NCI-H146 treated with DMSO at 0.1 percent for 48 hours (cell line): ENCODE measurements at regions not wholly inside any gene's neighbourhood (a gene's known extent, or its start where the extent isn't known, plus 50 kb on each side); places are given as distances from the start of the nearest gene placed in this dataset.

ENCODE experiments used
- DNase-seq: peaks from one replicate; lab custom pipeline; 2025; ENCODE audit not compliant: unreplicated experiment; lab: John Stamatoyannopoulos, UW

DNA sequence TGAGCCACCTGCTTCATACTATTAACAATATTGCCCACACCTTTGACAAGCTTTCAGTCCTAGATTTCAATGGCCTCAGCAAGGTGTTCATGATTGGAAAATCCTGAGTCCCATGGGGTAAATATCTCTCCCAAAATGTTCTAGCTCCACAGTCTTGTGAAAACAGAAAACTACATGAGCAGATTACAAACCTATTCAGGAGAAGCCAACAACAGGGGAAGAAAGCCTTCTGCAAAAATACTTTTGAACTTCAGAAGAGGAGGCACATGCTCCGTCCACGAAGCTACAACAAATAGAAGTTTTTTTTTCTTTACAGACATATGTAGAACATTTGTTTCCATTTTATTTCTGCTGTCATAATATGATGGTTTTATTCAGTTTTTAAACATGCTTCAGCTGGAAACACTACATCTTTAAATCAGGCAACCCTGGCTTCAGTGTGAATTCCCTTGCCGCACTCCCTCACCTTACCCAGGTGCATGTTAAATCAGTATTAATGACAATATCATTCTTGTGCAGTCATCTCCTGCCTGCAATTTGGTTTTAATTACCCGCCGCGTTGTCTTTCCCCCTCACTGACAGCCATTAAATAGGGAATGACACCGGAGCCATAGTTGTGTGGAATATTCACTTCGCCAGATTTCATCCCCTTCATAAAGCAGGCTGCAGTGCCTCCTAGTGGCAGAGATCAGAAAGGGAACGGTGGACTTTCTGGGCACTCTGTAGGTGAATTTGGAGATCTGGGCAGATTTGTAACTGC, 725.5 kb upstream of the ARRDC4 start:
- no peak for DNase-seq

DNA sequence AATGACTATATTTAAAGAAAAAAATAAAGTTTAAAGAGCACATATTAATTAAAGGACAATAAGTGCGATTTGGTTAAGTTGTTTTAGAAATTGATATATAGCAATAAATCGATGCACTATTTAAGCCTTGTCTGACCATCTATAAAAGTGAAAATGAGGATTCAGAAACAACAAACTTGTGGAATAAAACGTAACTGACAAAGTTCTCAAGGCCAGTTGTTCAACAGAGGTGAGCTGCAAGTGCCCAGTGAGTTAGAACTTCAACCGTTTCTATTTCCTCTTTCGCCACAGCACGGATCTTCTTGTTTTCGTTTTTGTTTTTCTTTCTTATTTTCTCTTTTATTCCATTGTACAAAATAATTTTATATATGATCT, 724.9 kb upstream of the ARRDC4 start:
- no peak for DNase-seq

DNA sequence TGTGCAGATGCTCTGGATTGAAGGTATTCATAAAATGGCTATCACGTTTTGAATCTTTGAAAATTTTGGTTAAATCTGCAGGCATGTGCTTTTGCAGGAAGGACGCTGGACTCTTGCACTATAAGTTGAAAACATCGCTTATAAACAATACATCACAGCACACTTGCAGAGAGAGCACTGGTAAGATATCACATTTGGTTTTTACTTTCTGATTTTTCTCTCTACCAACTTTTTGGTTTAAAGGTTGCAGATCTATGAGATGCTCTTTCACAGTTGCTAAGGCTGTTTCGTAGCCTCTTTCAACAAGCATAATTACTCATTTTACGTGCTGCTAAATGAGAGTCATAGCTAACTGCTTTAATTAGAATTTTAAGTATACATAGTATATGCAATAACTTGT, 724.4 kb upstream of the ARRDC4 start:
- DNase-seq: no peak

DNA sequence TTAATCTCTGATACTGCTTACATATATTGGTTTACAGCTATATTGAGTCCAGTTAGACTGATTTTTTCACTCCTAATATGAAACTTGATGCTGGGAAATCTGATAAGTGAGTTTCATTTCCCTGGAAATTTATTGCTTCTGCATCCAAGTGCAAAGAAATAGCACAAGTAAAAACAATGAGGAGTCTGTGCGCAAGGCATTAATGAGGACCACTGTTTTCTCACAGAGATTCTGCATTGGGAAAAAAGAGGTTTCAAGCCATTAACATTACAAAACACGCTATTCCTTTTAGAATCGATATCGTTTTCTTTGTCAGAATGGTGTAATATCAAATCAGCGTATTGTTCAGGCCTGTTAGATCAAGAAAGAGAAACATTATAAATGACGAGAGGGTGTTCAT, 723.3 kb upstream of the ARRDC4 start:
- DNase-seq: no peak

DNA sequence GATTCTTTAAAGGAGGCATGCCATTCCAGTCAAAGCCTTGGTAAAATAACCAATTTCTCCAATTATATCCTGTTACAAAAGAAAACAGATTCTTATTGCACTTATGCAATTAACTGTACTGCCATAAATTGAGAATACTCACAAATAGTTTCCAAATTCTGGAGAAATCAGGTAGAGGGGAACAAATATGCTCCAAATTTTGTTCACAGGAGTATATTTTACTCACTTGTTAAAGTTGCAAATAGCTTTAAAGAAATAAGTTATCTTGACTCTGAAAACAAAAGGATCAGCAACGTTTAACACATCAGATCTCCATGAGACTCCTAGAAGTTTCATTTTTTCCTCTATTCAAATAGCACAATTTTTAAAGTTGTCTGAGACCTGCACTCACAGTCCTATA, 712.1 kb upstream of the ARRDC4 start:
- no peak for DNase-seq

DNA sequence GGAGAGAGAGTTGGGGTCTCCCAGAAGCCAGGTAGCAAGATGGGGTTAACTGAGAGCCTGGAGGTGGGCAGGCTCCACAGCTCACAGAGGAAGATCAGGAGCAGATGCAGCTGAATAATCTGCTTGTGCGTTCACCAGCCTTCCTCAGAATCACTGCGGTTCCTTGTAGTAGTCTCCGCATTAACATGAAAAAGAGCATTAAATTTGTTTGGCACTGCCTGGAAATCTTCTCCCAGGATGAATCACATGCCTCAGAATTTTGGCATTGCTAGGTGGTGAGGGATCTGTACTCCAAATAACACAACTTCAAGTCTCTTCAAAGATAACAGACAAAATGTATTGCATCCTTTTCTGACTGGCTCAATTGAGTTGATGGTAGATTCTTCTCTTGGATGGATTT, 700.6 kb upstream of the ARRDC4 start:
- DNase-seq: no peak

DNA sequence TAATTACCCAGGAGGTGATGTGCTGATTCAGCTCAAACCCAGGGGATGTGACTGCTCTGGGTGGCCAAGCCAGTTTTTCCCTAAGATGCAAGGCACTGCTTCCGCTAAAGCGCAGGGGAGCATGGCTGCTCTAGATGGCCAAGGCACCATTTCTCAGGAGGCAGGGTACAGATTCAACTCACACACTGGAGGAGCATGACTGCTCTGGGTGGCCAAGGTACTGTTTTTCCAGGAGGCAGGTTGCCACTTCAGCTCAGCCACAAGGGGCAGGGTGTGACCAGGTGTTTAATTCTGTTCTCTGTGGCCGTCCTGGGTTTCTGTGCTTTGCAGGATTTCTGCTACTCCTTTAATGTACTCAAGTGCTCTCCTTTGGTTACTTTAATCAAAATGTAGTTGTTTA, 659.3 kb upstream of the ARRDC4 start:
- no peak for DNase-seq

DNA sequence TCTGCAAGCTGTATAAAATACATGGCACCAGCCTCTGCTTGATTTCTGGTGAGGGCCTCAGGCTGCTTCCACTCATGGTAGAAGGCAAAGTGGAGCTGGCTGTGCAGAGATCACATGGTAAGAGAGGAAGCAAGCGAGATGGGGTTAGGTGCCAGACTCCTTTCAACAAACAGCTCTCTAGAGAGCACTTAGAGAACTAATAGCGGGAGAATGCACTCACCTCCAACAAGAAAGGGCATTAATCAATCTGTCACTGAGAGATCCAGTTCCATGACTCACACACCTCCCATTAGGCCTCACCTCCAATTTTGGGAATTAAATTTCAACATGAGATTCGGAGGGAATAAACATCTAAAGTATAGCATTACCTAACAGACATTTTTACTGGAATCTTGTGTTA, 644.1 kb upstream of the ARRDC4 start:
- no peak for DNase-seq

DNA sequence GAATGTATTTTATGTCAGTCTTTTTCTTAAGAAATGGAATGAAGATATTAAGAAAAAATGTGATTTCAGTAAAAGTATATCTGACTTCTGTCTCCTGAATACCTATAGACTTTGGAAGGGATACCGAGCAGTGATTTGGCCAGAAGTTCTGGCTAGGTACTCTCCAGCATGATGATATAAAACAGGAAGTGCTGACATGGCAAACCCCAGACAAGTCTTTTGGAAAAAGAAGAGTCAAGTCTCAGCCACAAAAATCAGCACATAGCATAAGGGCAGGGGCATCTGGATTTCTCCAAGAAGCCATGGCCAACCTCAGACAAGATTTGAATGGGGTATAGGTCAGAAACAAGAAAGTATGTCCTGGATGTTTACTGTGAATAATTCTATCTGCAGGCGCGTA, 643.3 kb upstream of the ARRDC4 start:
- no peak for DNase-seq

DNA sequence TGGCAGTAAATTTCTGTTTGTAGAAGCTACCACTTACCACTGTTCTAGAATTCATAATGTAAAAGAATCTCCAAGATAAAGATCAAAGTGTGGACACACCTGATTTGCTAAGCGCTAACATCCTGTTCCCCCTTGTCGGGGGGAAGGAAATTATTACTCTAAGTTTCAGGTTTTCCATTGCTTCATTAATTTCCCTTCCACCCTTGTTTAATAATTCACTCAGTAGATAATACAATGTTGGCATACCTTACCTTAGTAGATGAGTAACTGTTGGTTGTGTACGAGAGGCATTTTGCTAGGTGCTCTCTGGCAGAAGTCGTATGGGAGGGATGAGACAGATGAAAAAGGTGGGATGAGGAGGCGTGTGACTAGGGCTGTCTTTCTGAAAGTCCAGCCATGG, 641.2 kb upstream of the ARRDC4 start:
- no peak for DNase-seq

DNA sequence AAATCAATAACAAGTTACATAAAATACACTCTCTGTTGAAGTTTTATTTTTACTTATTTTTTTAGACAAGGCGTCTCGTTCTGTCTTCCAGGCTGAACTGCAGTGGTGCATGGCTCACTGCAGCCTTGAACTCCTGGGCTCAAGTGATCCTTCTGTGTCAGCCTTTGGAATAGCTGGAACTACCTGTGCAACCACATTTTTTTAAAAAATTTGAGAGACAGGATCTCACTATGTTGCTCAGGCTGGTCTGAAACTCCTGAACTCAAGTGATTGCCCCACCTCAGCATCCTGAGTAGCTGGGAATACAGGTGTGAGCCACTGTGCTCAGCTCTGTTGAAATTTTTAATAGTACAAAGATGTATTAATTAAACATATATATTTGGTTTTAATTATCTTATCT, 614.3 kb upstream of the ARRDC4 start:
- no peak for DNase-seq

DNA sequence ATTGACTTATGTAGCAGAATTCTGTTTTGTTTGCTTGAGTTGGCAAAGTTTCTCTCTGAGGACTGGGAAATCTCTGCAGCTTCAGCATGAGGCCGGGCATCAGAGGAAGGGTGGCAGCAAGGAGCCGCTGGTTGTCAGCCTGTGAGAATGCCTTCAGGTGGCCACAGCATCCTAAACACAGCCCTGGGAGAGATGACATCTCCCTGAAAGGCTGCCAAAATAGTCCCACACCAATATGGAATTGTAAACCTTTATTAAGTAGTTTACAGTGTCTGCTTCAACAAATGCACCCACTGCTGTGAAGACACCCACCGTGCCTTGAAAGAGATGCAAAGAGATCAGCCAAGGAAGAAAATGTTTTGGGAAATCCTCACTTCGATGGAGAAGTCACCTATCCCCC, 609.7 kb upstream of the ARRDC4 start:
- DNase-seq: no peak

DNA sequence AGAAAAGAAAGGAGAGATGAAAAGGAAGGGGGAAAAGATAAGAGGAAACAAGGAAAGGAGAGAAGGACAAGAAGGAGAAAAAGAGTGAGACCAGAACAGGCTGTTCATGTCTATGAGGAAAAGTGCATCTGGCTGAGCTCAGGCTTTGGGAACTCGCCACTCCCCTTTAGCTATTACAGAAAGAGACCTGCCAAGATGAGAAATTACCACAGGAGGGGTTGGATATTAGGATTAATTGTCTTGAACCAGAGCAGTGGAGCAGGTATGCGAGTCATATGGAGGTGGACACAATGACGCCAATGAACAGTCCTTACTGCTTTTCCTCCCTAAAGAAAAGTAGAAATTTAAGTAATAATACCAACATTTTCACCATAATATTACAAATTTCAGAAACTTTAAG, 577.0 kb upstream of the ARRDC4 start:
- DNase-seq: no peak

DNA sequence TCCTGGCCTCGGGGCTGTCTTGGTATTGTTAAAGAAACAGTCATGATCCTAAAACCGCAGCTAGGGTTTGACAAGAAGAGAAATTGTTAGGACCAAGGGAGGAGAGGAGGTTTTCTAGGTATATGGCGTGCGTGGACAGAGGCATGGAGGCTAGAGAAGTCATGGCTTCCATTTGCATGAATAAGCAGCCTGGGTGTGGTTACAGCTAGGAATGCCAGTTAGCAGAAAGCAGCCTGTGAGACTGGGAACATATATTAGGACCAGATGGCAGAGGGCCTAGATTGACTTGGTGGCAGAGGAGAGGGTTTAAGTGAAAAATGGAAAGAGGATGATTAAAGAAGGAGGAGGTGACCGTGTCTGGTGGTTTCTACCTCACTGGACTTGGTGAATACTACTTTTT, 573.6 kb upstream of the ARRDC4 start:
- DNase-seq: no peak

DNA sequence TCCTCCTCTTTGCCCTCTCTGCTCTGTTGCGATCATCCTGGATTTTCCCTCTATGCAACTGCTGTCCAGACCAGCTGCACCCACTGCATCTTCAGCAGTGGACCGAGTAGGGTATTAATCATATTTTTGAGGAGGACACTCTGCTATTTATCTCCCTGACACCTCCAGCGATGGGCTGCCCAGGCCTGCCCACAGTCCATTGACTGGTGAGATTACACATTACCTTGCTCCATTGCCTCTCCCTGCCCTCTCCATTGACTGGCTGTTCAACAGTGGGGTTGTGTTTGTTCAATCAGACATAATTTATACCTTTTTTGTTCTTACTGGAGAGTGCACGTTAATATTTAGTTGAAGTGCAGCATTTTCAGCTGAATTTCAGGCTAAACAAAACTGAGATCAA, 559.3 kb upstream of the ARRDC4 start:
- no peak for DNase-seq

DNA sequence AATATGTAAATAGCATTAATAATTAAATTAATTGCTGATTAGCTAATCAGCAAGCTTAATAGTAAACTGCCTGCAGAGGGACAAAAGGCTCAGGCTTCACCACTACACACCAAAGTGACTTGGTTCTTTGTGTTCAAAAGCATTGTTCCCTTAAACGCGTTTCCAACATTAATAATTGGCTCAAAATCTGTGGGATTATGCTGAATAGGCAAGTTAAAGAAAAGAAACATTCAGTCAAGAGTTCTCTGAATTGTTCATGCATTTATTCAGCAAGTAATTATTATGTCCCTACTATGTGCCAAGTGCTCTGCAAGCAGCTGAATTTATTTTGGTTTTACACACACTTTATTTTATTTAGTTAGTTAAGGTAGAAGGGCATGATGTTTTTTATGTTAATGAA, 558.5 kb upstream of the ARRDC4 start:
- DNase-seq: no peak

DNA sequence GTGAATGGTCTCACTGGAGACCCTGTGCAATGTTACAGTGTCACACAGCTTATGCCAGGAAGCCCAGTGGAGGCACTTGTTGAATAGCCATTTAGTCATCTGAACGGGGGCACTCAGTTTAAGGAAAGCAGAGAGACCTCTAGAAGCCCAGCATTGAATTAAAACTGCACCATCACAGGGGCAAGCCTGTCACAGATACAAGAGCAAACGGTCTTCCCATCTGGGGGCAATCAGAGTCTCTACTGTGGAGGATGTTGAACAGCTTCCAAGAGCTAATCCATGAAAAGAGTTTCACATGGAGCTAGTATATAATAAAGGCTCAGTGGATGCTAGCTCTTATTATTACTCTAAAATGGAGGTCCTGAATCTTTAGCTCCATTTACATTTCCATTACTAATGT, 553.7 kb upstream of the ARRDC4 start:
- no peak for DNase-seq

DNA sequence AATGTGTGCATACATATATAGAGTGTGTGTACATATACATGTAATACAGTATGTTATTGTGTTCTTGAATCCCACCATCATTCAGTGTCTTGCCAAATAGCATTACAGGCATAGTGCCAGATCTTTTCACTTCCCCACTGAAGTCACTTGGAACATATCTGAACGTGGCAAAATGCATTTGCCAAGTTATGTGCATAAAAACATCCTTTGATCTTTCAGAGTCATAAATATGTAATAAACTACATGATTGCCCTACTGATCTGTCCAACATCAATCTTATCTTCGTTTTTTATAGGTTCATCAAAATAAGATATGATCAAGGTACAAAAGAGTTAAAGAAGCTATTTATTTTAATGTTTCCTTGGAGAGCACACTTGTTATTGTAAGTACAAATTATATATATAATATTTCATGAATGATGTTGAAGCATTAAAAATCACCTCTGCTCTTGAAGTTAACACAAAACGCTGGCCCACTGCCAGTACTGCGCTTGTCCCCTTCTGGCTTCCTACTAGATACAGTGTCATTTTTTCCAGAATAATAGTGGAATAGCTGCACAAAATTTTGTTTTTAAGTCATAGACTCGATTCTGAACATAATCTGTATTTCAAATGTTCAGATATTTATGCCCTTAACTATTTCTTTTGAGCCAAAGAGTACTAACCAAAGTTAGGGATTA, 549.5 kb upstream of the ARRDC4 start:
- no peak for DNase-seq

DNA sequence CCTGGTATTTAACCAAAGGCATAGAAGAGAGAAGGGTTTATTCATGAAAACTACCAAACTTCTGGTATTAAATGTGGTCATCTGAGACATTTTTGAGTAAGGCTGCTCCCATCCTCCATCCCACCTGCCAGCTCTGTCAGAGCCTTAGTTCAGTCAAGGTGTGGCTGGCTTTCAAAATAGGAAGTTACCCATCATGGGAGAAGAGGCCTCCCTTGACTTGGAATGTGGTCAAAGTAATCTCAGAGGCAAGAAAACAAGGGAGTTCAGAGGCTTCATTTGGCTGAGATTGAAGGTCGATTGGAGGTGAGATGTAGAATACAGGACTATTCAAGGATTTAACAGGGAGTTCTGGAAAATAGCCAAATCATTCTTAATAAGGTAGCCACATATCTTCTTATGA, 540.4 kb upstream of the ARRDC4 start:
- no peak for DNase-seq

DNA sequence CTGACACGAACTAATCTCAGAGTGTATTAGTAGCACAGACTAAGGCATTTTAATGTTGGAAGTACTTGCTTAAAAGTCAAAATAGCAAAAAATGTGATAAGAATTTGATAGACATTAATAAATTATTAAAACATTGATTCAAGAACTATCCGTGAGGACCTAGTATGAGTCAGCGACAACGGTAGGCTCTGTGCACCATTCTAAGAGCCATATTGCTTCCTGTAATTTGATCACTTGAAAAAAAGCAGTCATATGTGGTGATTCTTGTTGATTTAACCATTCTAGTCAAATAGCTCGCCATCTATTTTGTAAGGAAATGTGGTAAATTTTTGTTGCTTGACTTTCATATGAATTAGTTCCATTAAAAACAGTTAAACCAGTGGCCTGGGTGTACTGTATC, 534.9 kb upstream of the ARRDC4 start:
- no peak for DNase-seq

DNA sequence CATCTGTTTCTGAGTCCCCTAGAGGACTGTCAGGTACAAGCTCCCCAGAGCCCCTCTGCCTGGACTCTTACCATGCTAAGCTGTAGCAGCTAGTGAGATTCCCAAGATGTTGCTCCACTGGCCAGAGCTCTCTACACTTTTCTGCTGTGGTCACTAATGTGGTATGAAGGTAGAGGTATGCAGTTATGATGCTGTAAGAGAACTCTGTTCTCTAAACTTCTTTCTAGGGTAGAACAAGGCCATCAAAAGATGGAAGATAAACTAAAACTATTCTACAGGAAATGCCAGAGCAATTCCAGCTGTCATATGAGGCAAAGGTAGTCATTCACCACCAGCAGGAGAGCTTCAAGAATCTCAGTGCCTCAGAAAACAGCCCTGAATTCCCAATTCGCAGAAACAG, 517.4 kb upstream of the ARRDC4 start:
- DNase-seq: no peak

DNA sequence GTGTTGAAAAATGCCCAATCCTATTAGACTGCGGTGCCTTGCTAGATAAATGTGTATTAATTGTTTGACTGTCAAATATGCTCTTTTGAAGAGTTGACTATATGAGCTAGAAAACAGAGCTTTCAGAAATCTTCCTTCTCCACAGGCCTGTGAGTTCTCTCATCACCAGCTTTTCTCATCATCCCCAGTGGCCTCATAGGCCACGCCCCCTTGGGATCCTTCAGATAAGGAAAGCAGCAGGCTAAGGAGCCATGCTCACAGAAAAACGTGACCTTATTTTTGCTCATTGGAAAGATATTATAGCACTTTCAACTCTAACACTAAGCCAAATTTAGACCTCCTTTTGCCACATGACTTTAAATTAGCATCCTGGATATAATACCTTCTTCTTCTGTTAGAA, 514.4 kb upstream of the ARRDC4 start:
- DNase-seq: no peak
